Lower leg skin (tissue), 4 donors: ENCODE measurements at regions not wholly inside any gene's neighbourhood (a gene's known extent, or its start where the extent isn't known, plus 50 kb on each side); places are given as distances from the start of the nearest gene placed in this dataset.

ENCODE experiments used
- DNase-seq, 2 donors: peaks; one replicate each; pipeline ENCODE4 v3.0.0-alpha.2; 2019; ENCODE audit warnings: low spot score in 2 of 2
- H3K4me3 ChIP-seq: fragments of 200-600 bp; sonication (generic); 2 replicates; pipeline ENCODE4 v1.5.1; 2017; ENCODE audit warnings: mild to moderate bottlenecking, low read depth; ENCODE audit not compliant: poor library complexity, severe bottlenecking
- POLR2A ChIP-seq, 2 donors: fragments of 450-650 bp; IDR thresholded peaks; one replicate each; pipeline ENCODE4 v1.6.1; 2016 to 2017; ENCODE audit warnings: antibody characterized with exemption in 2 of 2, mild to moderate bottlenecking in 1 of 2, moderate library complexity in 1 of 2
- WGBS, 2 donors: methylation state at CpG; one replicate each; pipeline ENCODE4 v1.1.5; 2018; 5-methylcytosine and 5-hydroxymethylcytosine counted together
- intact Hi-C: fragments of 100-400 bp; cut with DNase I; formaldehyde crosslinking; loops from one replicate; pipeline ENCODE4 v1.15.0; 2023; ENCODE audit warnings: low total_unique reads
- TF ChIP-seq, protein P1 (sequence below), 3 donors: fragments of 450-650 bp; IDR thresholded peaks; one replicate each; pipeline ENCODE4 v1.5.1; 2016; ENCODE audit warnings: antibody characterized with exemption in 3 of 3, mild to moderate bottlenecking in 3 of 3, moderate library complexity in 2 of 3

DNA sequence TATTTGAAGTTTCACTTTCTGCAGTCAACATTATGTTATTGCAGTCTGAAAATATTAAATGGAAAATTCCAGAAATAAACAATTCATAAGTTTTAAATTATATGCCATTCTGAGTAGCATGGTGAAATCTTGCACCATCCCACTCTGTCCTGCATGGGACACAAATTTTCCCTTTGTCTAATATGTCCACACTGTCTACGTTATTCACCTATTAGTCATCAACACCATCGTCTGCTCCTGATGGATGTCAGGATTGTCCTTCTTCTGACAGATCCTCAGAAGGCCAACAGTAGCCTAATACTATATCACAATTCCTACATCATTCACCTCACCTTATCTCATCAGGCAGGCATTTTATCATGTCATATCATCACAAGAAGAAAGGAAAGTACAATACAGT is 163.1 kb downstream of the TXNL1 start:
- no peak overlapping the region for H3K4me3 ChIP-seq
- no peak for DNase-seq
- TF ChIP-seq, protein P1, sequence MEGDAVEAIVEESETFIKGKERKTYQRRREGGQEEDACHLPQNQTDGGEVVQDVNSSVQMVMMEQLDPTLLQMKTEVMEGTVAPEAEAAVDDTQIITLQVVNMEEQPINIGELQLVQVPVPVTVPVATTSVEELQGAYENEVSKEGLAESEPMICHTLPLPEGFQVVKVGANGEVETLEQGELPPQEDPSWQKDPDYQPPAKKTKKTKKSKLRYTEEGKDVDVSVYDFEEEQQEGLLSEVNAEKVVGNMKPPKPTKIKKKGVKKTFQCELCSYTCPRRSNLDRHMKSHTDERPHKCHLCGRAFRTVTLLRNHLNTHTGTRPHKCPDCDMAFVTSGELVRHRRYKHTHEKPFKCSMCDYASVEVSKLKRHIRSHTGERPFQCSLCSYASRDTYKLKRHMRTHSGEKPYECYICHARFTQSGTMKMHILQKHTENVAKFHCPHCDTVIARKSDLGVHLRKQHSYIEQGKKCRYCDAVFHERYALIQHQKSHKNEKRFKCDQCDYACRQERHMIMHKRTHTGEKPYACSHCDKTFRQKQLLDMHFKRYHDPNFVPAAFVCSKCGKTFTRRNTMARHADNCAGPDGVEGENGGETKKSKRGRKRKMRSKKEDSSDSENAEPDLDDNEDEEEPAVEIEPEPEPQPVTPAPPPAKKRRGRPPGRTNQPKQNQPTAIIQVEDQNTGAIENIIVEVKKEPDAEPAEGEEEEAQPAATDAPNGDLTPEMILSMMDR (IDR thresholded peaks at IDR 0.05), result no peak
- no peak for TF ChIP-seq POLR2A (IDR thresholded peaks at IDR 0.05)
- WGBS, 2 donors, result 63 to 65% methylated on average over 2 of the region's 2 CpGs
- intact Hi-C loops, result no loop called here

DNA sequence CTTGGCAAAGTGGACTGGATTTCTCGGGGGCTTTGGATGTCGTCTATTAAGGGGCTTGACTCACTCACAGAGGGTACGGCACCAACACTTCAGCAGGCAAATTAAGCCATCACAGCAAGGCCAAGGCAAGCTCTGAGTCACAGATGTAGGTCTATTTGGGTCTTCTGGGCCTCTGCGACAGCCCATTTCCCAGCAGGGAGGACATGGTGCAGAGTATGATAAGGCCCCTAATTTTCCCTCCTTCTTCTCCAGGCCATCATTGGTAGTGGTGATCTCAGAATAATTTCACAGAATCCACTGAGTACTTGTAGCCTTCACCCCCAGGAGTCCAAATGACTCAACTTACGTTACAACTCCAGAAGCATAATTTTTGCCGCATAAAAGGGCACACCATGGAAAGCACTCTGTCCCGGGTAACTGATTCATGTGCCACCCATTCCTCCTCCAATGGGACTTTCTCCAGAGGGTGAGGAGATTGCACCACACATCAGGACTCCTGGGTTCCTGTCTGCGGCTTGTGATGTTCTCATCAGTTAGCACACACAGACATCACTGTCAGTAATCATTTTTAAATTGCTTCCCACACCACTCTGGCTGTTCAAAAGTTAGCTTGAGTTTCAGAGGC is 164.9 kb downstream of the TXNL1 start:
- 95% methylated on average over 8 of the region's 8 CpGs for WGBS, 2 donors
- H3K4me3 ChIP-seq, result no peak overlapping the region
- TF ChIP-seq, protein P1 (IDR thresholded peaks at IDR 0.05), result no peak
- TF ChIP-seq POLR2A (IDR thresholded peaks at IDR 0.05), result no peak
- no peak for DNase-seq
- intact Hi-C loops, result no loop called here

DNA sequence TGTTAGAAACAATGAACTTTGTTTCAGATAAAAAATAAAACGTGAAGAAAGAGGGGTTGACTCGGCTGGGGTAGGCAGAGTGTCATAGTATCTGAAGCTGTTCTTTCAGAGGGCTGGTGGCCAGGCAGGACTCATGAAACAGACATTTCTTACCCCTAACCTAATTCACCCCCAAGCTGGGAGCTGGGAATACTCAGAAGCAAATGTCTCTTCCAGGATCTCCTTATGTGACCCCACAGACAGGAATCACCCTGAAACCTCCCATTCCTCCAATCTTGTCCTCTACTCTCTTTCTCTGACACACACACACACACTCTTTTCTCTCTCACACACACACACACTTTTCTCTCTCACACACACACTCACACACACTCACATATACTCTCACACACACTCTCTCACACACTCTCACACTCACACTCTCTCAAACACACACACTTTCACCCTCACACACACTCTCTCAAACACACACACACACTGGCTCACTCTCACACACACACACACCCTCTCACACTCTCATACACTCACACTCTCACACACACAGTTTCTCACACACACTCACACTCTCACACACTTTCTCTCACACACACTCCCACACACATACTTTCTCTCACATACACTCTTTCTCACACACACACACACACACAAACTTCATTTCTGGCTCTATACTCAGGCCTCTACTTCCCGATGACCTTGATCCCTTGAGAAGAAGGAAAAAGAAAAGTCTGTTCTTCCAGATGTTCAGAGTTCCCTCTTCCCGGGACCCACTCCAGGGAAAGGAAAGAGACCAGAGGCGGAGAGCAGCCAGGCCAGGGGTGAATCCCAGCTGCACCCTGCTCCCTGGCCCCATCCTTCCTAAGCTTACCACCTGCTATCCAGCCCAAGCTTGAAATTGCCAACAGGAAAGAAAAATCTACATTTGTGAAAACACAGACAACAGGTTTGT is 167.7 kb downstream of the TXNL1 start:
- TF ChIP-seq POLR2A (IDR thresholded peaks at IDR 0.05), result no peak
- TF ChIP-seq, protein P1 (IDR thresholded peaks at IDR 0.05), result no peak
- intact Hi-C loops, result no loop called here
- WGBS, 2 donors, result 60 to 73% methylated on average over 5 of the region's 5 CpGs
- no peak overlapping the region for H3K4me3 ChIP-seq
- DNase-seq, result no peak

DNA sequence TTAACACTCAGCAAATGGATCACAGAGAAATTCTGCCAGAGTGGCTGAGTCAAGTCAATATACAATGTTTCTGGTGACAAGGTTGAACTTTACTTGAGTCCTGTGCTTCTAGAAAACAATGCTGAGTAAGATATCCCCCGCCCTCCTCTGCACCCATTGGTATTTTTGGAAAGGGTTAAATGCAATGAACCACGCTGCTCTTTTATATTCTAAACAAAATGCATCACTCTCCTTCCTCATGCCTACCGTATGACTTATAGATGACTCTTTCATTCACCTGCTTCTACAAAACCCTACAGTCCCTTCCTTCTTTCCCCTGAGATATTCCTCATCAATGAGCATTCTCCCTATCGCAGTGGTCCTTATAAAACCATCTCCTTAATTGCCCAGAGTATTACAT is 168.8 kb downstream of the TXNL1 start:
- TF ChIP-seq POLR2A (IDR thresholded peaks at IDR 0.05), result no peak
- TF ChIP-seq, protein P1 (IDR thresholded peaks at IDR 0.05), result no peak
- intact Hi-C loops, result no loop called here
- no peak for DNase-seq
- WGBS, 2 donors, result 85 to 88% methylated on average over 4 of the region's 4 CpGs
- no peak overlapping the region for H3K4me3 ChIP-seq

DNA sequence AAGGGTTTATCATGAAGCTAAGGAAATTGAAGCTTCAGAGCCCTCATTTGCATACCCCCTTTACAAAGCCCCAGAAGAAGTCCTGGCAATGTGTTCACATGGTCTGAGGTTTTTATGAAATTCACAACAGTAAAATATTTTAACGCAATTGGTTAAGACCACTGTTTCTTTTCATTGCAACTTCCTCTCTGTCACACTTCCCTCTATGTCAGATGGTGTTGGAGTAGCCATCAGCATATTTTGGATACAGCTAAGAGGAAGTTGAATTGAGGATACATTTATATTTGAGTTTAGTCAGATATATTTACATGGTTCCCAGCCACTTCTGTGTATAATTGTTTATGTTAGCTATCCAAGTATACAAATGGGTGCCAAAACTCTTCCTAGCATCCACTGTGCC is 170.0 kb downstream of the TXNL1 start:
- H3K4me3 ChIP-seq, result no peak overlapping the region
- 79 to 83% methylated on average over 1 of the region's 1 CpG for WGBS, 2 donors
- no peak for DNase-seq
- intact Hi-C loops, result no loop called here
- no peak for TF ChIP-seq POLR2A (IDR thresholded peaks at IDR 0.05)
- TF ChIP-seq, protein P1 (IDR thresholded peaks at IDR 0.05), result no peak
